WTC11 (cell line): ENCODE measurements at regions not wholly inside any gene's neighbourhood (a gene's known extent, or its start where the extent isn't known, plus 50 kb on each side); places are given as distances from the start of the nearest gene placed in this dataset.

Source experiments
- ATAC-seq: fragments of 200-7000 bp; cut with Tn5 transposase; 2 replicates; pipeline ENCODE4 v1.10.0; 2021; ENCODE audit warnings: mild to moderate bottlenecking, moderate library complexity
- CTCF ChIA-PET: fragments of 300-600 bp; sonication (Branson Sonifier 250); formaldehyde crosslinking; loops from one replicate; lab custom pipeline; 2021; ENCODE audit warnings: antibody characterized with exemption; lab: Charles Lee
- POLR2A ChIA-PET: fragments of 350-600 bp; sonication (Branson Sonifier 250); formaldehyde crosslinking; loops from one replicate; lab custom pipeline; 2021; ENCODE audit warnings: antibody characterized with exemption; lab: Charles Lee
- DNase-seq: peaks from one replicate; pipeline ENCODE4 v3.0.0; 2021; ENCODE audit warnings: low spot score
- H3K27ac Mint-ChIP-seq: 2 replicates; pipeline ENCODE4 v1.8.0; 2021; ENCODE audit warnings: mixed read lengths
- H3K27me3 Mint-ChIP-seq: 2 replicates; pipeline ENCODE4 v1.8.0; 2021; ENCODE audit warnings: low read depth, mild to moderate bottlenecking, moderate library complexity, mixed read lengths
- H3K36me3 Mint-ChIP-seq: 2 replicates; pipeline ENCODE4 v1.8.0; 2021; ENCODE audit warnings: mixed read lengths
- H3K4me1 Mint-ChIP-seq: 2 replicates; pipeline ENCODE4 v1.8.0; 2022; ENCODE audit warnings: mixed read lengths
- H3K4me3 Mint-ChIP-seq: 2 replicates; pipeline ENCODE4 v1.8.0; 2021; ENCODE audit warnings: mild to moderate bottlenecking, moderate library complexity, mixed read lengths
- H3K9me3 Mint-ChIP-seq: 2 replicates; pipeline ENCODE4 v1.8.0; 2021; ENCODE audit warnings: mixed read lengths
- ATF1 ChIP-seq: sonication (generic); formaldehyde crosslinking; IDR thresholded peaks from 2 replicates; pipeline ENCODE4 v1.8.1; 2023; ENCODE audit warnings: mild to moderate bottlenecking, moderate library complexity, missing genetic modification reagents
- CTCF ChIP-seq: fragments of 200-600 bp; IDR thresholded peaks from 2 replicates; pipeline ENCODE4 v1.8.0; 2022; ENCODE audit warnings: antibody characterized with exemption
- ERG ChIP-seq: fragments of 250-450 bp; sonication (Bioruptor Pico); IDR thresholded peaks from 2 replicates; pipeline ENCODE4 v1.8.0; 2021; ENCODE audit warnings: mild to moderate bottlenecking
- ESRRA ChIP-seq: sonication (generic); formaldehyde crosslinking; IDR thresholded peaks from 2 replicates; pipeline ENCODE4 v1.8.1; 2022; ENCODE audit warnings: mild to moderate bottlenecking, missing genetic modification reagents, borderline replicate concordance
- IRF2 ChIP-seq: sonication (generic); formaldehyde crosslinking; IDR thresholded peaks from 2 replicates; pipeline ENCODE4 v1.8.0; 2022; ENCODE audit warnings: low read depth, missing genetic modification reagents, borderline replicate concordance
- MYBL2 ChIP-seq: sonication (generic); formaldehyde crosslinking; IDR thresholded peaks from 2 replicates; pipeline ENCODE4 v1.8.1; 2023; ENCODE audit warnings: mild to moderate bottlenecking, moderate library complexity, missing genetic modification reagents
- NFYB ChIP-seq: sonication (generic); formaldehyde crosslinking; conservative IDR thresholded peaks from 2 replicates; pipeline ENCODE4 v1.8.0; 2022; ENCODE audit warnings: low read depth, missing genetic modification reagents
- OVOL2 ChIP-seq: fragments of 250-450 bp; sonication (Bioruptor Pico); IDR thresholded peaks from 2 replicates; pipeline ENCODE4 v1.9.0; 2021; ENCODE audit warnings: mild to moderate bottlenecking, borderline replicate concordance
- PRRX2 ChIP-seq: fragments of 250-450 bp; sonication (Bioruptor Pico); IDR thresholded peaks from 2 replicates; pipeline ENCODE4 v1.8.0; 2021; ENCODE audit warnings: mild to moderate bottlenecking
- RELA ChIP-seq: sonication (generic); formaldehyde crosslinking; IDR thresholded peaks from 2 replicates; pipeline ENCODE4 v1.8.1; 2022; ENCODE audit warnings: missing genetic modification reagents, mild to moderate bottlenecking, borderline replicate concordance
- RORB ChIP-seq: fragments of 250-450 bp; sonication (Bioruptor Pico); IDR thresholded peaks from 2 replicates; pipeline ENCODE4 v1.9.0; 2021; ENCODE audit warnings: mild to moderate bottlenecking
- STAT6 ChIP-seq: sonication (generic); formaldehyde crosslinking; conservative IDR thresholded peaks from 2 replicates; pipeline ENCODE4 v1.8.1; 2023; ENCODE audit warnings: mild to moderate bottlenecking, low read depth, missing genetic modification reagents, moderate library complexity
- TEAD4 ChIP-seq: sonication (generic); formaldehyde crosslinking; IDR thresholded peaks from 2 replicates; pipeline ENCODE4 v1.8.0; 2022; ENCODE audit warnings: mild to moderate bottlenecking, missing genetic modification reagents
- TP53 ChIP-seq: sonication (generic); formaldehyde crosslinking; IDR thresholded peaks from 2 replicates; pipeline ENCODE4 v1.8.1; 2023; ENCODE audit warnings: mild to moderate bottlenecking, missing genetic modification reagents
- USF1 ChIP-seq: sonication (generic); formaldehyde crosslinking; IDR thresholded peaks from 2 replicates; pipeline ENCODE4 v1.8.0; 2022; ENCODE audit warnings: mild to moderate bottlenecking, missing genetic modification reagents
- ZMAT4 ChIP-seq: fragments of 250-450 bp; sonication (Bioruptor Pico); IDR thresholded peaks from 2 replicates; pipeline ENCODE4 v1.9.0; 2021; ENCODE audit warnings: mild to moderate bottlenecking
- ZNF232 ChIP-seq: sonication (generic); formaldehyde crosslinking; IDR thresholded peaks from 2 replicates; pipeline ENCODE4 v1.8.0; 2022; ENCODE audit warnings: mild to moderate bottlenecking, missing genetic modification reagents
- ZNF317 ChIP-seq: sonication (generic); formaldehyde crosslinking; IDR thresholded peaks from 2 replicates; pipeline ENCODE4 v1.8.1; 2023; ENCODE audit warnings: low read depth, mild to moderate bottlenecking, moderate library complexity, missing genetic modification reagents, borderline replicate concordance
- ZNF532 ChIP-seq: fragments of 250-450 bp; sonication (Bioruptor Pico); IDR thresholded peaks from 2 replicates; pipeline ENCODE4 v1.9.0; 2021; ENCODE audit warnings: mild to moderate bottlenecking, borderline replicate concordance
- ZNF671 ChIP-seq: fragments of 250-450 bp; sonication (Bioruptor Pico); IDR thresholded peaks from 2 replicates; pipeline ENCODE4 v1.8.0; 2021; ENCODE audit warnings: mild to moderate bottlenecking

- Mint-ChIP-seq H3K4me3 (no peak overlapping the region), H3K4me1 (no peaks in the 10 kb centered on the region), H3K27me3 (no peaks in the 10 kb centered on the region; the same call in 1 of the 2 replicates), H3K9me3 (peaks cover 12% of the 10 kb centered on the region), H3K36me3 (no peaks in the 10 kb centered on the region), H3K27ac (no peak overlapping the region)
- TF ChIP-seq MYBL2 (CRISPR knock-in tag) (no peak), ZNF532 (CRISPR knock-in tag) (no peak), CTCF (no peak), OVOL2 (CRISPR knock-in tag) (no peak), IRF2 (no peak), STAT6 (CRISPR knock-in tag) (no peak), USF1 (CRISPR knock-in tag) (no peak), TP53 (CRISPR knock-in tag) (no peak), NFYB (no peak), ERG (CRISPR knock-in tag) (no peak), ATF1 (no peak), ZNF671 (CRISPR knock-in tag) (no peak), PRRX2 (CRISPR knock-in tag) (no peak), ZMAT4 (CRISPR knock-in tag) (no peak), RORB (no peak), TEAD4 (no peak), RELA (CRISPR knock-in tag) (no peak), ESRRA (CRISPR knock-in tag) (no peak), ZNF317 (CRISPR knock-in tag) (no peak), ZNF232 (CRISPR knock-in tag) (no peak)
- ChIA-PET CTCF (no interaction called here), POLR2A (no interaction called here)
- ATAC-seq (no peak), DNase-seq (no peak)
Observed at GRCh38 chr5:101966476-101966875, 329.6 kb downstream of the SLCO4C1 start.
